ENCODE measurements at regions not wholly inside any gene's neighbourhood (a gene's known extent, or its start where the extent isn't known, plus 50 kb on each side); places are given as distances from the start of the nearest gene placed in this dataset.

GRCh38 chr7:10192074-10192473, 781.6 kb upstream of the PHF14 start:
- TF ChIP-seq NFIC (IDR thresholded peaks at IDR 0.05) (no peak), TEAD4 (IDR thresholded peaks at IDR 0.05) (no peak), EP300 (IDR thresholded peaks at IDR 0.05; ENCODE audit: borderline replicate concordance) (no peak), MAX (IDR thresholded peaks at IDR 0.05) (no peak), CREB1 (IDR thresholded peaks at IDR 0.05; ENCODE audit: low read depth) (no peak), CEBPB (IDR thresholded peaks at IDR 0.05) (no peak), YY1 (IDR thresholded peaks at IDR 0.05; ENCODE audit: low read depth) (no peak), REST (IDR thresholded peaks at IDR 0.05; ENCODE audit: low read depth) (no peak), TAF1 (IDR thresholded peaks at IDR 0.05; ENCODE audit: low read depth) (no peak), TCF12 (IDR thresholded peaks at IDR 0.05; ENCODE audit: low read depth) (no peak), EGR1 (IDR thresholded peaks at IDR 0.05) (no peak), ZBTB7A (IDR thresholded peaks at IDR 0.05; ENCODE audit: low read depth) (no peak), RAD21 (IDR thresholded peaks at IDR 0.05; ENCODE audit: low read depth) (no peak), USF1 (IDR thresholded peaks at IDR 0.05) (no peak), FOXM1 (IDR thresholded peaks at IDR 0.05; ENCODE audit: borderline replicate concordance, low read depth) (no peak)

GRCh38 chr7:10205696-10206095, 768.0 kb upstream of the PHF14 start:
- no peak for TF ChIP-seq REST (IDR thresholded peaks at IDR 0.05; ENCODE audit: low read depth)
- no peak for TF ChIP-seq EGR1 (IDR thresholded peaks at IDR 0.05)
- TF ChIP-seq TEAD4 (IDR thresholded peaks at IDR 0.05) = no peak
- no peak for TF ChIP-seq YY1 (IDR thresholded peaks at IDR 0.05; ENCODE audit: low read depth)
- no peak for TF ChIP-seq NFIC (IDR thresholded peaks at IDR 0.05)
- no peak for TF ChIP-seq EP300 (IDR thresholded peaks at IDR 0.05; ENCODE audit: borderline replicate concordance)
- no peak for TF ChIP-seq CREB1 (IDR thresholded peaks at IDR 0.05; ENCODE audit: low read depth)
- no peak for TF ChIP-seq RAD21 (IDR thresholded peaks at IDR 0.05; ENCODE audit: low read depth)
- no peak for TF ChIP-seq ZBTB7A (IDR thresholded peaks at IDR 0.05; ENCODE audit: low read depth)

- TF ChIP-seq NFIC (IDR thresholded peaks at IDR 0.05) (no peak), ZBTB7A (IDR thresholded peaks at IDR 0.05; ENCODE audit: low read depth) (no peak), TEAD4 (IDR thresholded peaks at IDR 0.05) (no peak), FOXM1 (IDR thresholded peaks at IDR 0.05; ENCODE audit: borderline replicate concordance, low read depth) (no peak), REST (IDR thresholded peaks at IDR 0.05; ENCODE audit: low read depth) (no peak), RAD21 (IDR thresholded peaks at IDR 0.05; ENCODE audit: low read depth) (no peak), TCF12 (IDR thresholded peaks at IDR 0.05; ENCODE audit: low read depth) (no peak), USF1 (IDR thresholded peaks at IDR 0.05) (no peak), MAX (IDR thresholded peaks at IDR 0.05) (no peak), EGR1 (IDR thresholded peaks at IDR 0.05) (no peak), YY1 (IDR thresholded peaks at IDR 0.05; ENCODE audit: low read depth) (no peak), EP300 (IDR thresholded peaks at IDR 0.05; ENCODE audit: borderline replicate concordance) (no peak), CEBPB (IDR thresholded peaks at IDR 0.05) (no peak), CREB1 (IDR thresholded peaks at IDR 0.05; ENCODE audit: low read depth) (no peak), TAF1 (IDR thresholded peaks at IDR 0.05; ENCODE audit: low read depth) (no peak)
Observed at GRCh38 chr7:10210000-10210399, 763.7 kb upstream of the PHF14 start.

- TF ChIP-seq CREB1 (IDR thresholded peaks at IDR 0.05; ENCODE audit: low read depth) (no peak), EP300 (IDR thresholded peaks at IDR 0.05; ENCODE audit: borderline replicate concordance) (no peak), ZBTB7A (IDR thresholded peaks at IDR 0.05; ENCODE audit: low read depth) (no peak), CEBPB (IDR thresholded peaks at IDR 0.05) (no peak), TEAD4 (IDR thresholded peaks at IDR 0.05) (no peak), REST (IDR thresholded peaks at IDR 0.05; ENCODE audit: low read depth) (no peak), TAF1 (IDR thresholded peaks at IDR 0.05; ENCODE audit: low read depth) (no peak), FOXM1 (IDR thresholded peaks at IDR 0.05; ENCODE audit: borderline replicate concordance, low read depth) (no peak), EGR1 (IDR thresholded peaks at IDR 0.05) (no peak), USF1 (IDR thresholded peaks at IDR 0.05) (no peak), RAD21 (IDR thresholded peaks at IDR 0.05; ENCODE audit: low read depth) (no peak)
Observed at GRCh38 chr7:10211016-10211415, 762.7 kb upstream of the PHF14 start.

Data from Ishikawa (cell line).